Testis (tissue), 2 donors: ENCODE measurements at regions not wholly inside any gene's neighbourhood (a gene's known extent, or its start where the extent isn't known, plus 50 kb on each side); places are given as distances from the start of the nearest gene placed in this dataset.

Experiments
- POLR2A ChIP-seq: fragments of 450-650 bp; IDR thresholded peaks from one replicate; pipeline ENCODE4 v1.6.1; 2017; ENCODE audit warnings: antibody characterized with exemption, mild to moderate bottlenecking, moderate library complexity
- TF ChIP-seq, protein P1 (sequence below), 3 experiments: fragments of 450-650 bp in 2 of 3; fragments of 200-600 bp in 1 of 3; sonication (generic) in 1 of 3; IDR thresholded peaks; one replicate each; pipeline ENCODE4 v1.5.1; 2016 to 2019; ENCODE audit warnings: antibody characterized with exemption in 3 of 3, mild to moderate bottlenecking in 2 of 3, moderate library complexity in 1 of 3

DNA sequence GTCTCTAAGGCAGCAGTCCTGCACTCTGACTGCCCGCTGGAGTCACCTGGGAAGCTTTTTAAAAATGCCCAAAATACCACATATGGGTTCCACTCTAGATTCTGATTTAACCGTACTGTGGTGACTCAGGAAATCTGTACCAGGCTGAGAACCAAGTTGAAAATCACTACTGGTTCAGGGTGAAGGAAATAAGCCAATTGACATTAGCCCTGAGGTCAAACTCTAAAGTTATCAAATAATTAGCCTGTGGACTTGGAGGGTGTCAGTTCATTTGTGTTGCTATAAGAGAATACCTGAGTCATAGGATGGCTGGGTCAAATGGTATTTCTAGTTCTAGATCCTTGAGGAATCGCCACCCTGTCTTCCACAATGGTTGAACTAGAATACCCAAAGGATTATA is 321.7 kb upstream of the ROPN1 start:
- TF ChIP-seq, protein P1, sequence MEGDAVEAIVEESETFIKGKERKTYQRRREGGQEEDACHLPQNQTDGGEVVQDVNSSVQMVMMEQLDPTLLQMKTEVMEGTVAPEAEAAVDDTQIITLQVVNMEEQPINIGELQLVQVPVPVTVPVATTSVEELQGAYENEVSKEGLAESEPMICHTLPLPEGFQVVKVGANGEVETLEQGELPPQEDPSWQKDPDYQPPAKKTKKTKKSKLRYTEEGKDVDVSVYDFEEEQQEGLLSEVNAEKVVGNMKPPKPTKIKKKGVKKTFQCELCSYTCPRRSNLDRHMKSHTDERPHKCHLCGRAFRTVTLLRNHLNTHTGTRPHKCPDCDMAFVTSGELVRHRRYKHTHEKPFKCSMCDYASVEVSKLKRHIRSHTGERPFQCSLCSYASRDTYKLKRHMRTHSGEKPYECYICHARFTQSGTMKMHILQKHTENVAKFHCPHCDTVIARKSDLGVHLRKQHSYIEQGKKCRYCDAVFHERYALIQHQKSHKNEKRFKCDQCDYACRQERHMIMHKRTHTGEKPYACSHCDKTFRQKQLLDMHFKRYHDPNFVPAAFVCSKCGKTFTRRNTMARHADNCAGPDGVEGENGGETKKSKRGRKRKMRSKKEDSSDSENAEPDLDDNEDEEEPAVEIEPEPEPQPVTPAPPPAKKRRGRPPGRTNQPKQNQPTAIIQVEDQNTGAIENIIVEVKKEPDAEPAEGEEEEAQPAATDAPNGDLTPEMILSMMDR (IDR thresholded peaks at IDR 0.05), result no peak
- TF ChIP-seq POLR2A, result no peak
